ENCODE measurements at regions not wholly inside any gene's neighbourhood (a gene's known extent, or its start where the extent isn't known, plus 50 kb on each side); places are given as distances from the start of the nearest gene placed in this dataset.

- DNase-seq (ENCODE audit: insufficient read length, low spot score, missing footprints): no peak
- no peaks in the 10 kb centered on the region for H3K79me2 ChIP-seq (ENCODE audit: insufficient read depth, low read length)
- H2AFZ ChIP-seq (ENCODE audit: low read length): no peak overlapping the region
- H3K36me3 ChIP-seq (ENCODE audit: insufficient read depth, low read length): no peaks in the 10 kb centered on the region
- no peak overlapping the region for H3K27ac ChIP-seq (ENCODE audit: low read depth, low read length)
- H3K9me3 ChIP-seq (ENCODE audit: low read depth, low read length): no peaks in the 10 kb centered on the region
- H4K20me1 ChIP-seq (ENCODE audit: insufficient read depth, low read length): no peaks in the 10 kb centered on the region
- peaks cover 14% of the 10 kb centered on the region for H3K27me3 ChIP-seq (ENCODE audit: insufficient read depth, low read length)
- no peaks in the 10 kb centered on the region for H3K4me1 ChIP-seq (ENCODE audit: insufficient read depth, low read length)
- H3K4me3 ChIP-seq (ENCODE audit: insufficient read depth, low read length): no peak overlapping the region
- H3K4me2 ChIP-seq (ENCODE audit: insufficient read depth, low read length): no peak overlapping the region
- TF ChIP-seq CTCF (IDR thresholded peaks at IDR 0.05; ENCODE audit: extremely low read depth, low read depth, low read length): no peak
Measured at GRCh38 chr12:3357950-3358525, 133.0 kb upstream of the PRMT8 start.

GRCh38 chr12:3359478-3359877 is 131.5 kb upstream of the PRMT8 start:
- no peak for DNase-seq (ENCODE audit: insufficient read length, low spot score, missing footprints)

GRCh38 chr12:3361146-3361545 is 129.9 kb upstream of the PRMT8 start:
- no peaks in the 10 kb centered on the region for H3K36me3 ChIP-seq (ENCODE audit: insufficient read depth, low read length)
- H3K4me1 ChIP-seq (ENCODE audit: insufficient read depth, low read length): no peaks in the 10 kb centered on the region
- no peak overlapping the region for H3K27ac ChIP-seq (ENCODE audit: low read depth, low read length)
- H4K20me1 ChIP-seq (ENCODE audit: insufficient read depth, low read length): no peaks in the 10 kb centered on the region
- H3K27me3 ChIP-seq (ENCODE audit: insufficient read depth, low read length): peaks cover 26% of the 10 kb centered on the region
- no peaks in the 10 kb centered on the region for H3K9me3 ChIP-seq (ENCODE audit: low read depth, low read length)
- no peak overlapping the region for H3K4me3 ChIP-seq (ENCODE audit: insufficient read depth, low read length)
- no peaks in the 10 kb centered on the region for H3K79me2 ChIP-seq (ENCODE audit: insufficient read depth, low read length)
- TF ChIP-seq CTCF (IDR thresholded peaks at IDR 0.05; ENCODE audit: extremely low read depth, low read depth, low read length): no peak
- no peak for DNase-seq (ENCODE audit: insufficient read length, low spot score, missing footprints)
- H3K4me2 ChIP-seq (ENCODE audit: insufficient read depth, low read length): no peak overlapping the region
- H2AFZ ChIP-seq (ENCODE audit: low read length): no peak overlapping the region

More at GRCh38 chr12:3359478-3359877, 131.5 kb upstream of the PRMT8 start:
- no peaks in the 10 kb centered on the region for H3K36me3 ChIP-seq (ENCODE audit: insufficient read depth, low read length)
- H3K4me3 ChIP-seq (ENCODE audit: insufficient read depth, low read length): no peak overlapping the region
- no peaks in the 10 kb centered on the region for H3K4me1 ChIP-seq (ENCODE audit: insufficient read depth, low read length)
- H4K20me1 ChIP-seq (ENCODE audit: insufficient read depth, low read length): no peaks in the 10 kb centered on the region
- no peak overlapping the region for H3K27ac ChIP-seq (ENCODE audit: low read depth, low read length)
- H3K4me2 ChIP-seq (ENCODE audit: insufficient read depth, low read length): no peak overlapping the region
- no peak overlapping the region for H2AFZ ChIP-seq (ENCODE audit: low read length)
- H3K9me3 ChIP-seq (ENCODE audit: low read depth, low read length): no peaks in the 10 kb centered on the region
- H3K27me3 ChIP-seq (ENCODE audit: insufficient read depth, low read length): peaks cover 22% of the 10 kb centered on the region
- no peak for TF ChIP-seq CTCF (IDR thresholded peaks at IDR 0.05; ENCODE audit: extremely low read depth, low read depth, low read length)
- H3K79me2 ChIP-seq (ENCODE audit: insufficient read depth, low read length): no peaks in the 10 kb centered on the region

DNA sequence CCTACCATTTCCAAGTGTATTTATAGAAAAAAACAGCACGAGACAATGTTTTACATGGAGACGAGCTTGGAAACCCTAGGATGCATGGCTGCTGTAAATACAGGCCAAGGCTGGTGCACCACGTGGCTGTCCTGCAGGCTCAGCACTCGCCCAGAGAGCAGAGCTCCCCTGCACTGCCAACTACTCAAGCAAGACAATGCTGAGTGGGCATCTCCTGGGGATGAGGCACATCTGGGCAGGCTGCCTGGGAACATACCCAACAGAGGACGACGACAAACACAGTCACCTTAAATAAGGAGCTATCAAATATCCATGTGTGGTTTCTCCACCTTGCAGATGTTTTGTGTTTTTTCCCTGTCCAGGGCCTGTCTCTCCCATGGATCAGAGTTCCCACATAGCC is 128.3 kb upstream of the PRMT8 start:
- peaks cover 34% of the 10 kb centered on the region for H3K27me3 ChIP-seq (ENCODE audit: insufficient read depth, low read length)
- no peak for TF ChIP-seq CTCF (IDR thresholded peaks at IDR 0.05; ENCODE audit: extremely low read depth, low read depth, low read length)
- no peaks in the 10 kb centered on the region for H3K4me1 ChIP-seq (ENCODE audit: insufficient read depth, low read length)
- no peak overlapping the region for H3K27ac ChIP-seq (ENCODE audit: low read depth, low read length)
- H4K20me1 ChIP-seq (ENCODE audit: insufficient read depth, low read length): no peaks in the 10 kb centered on the region
- no peak overlapping the region for H3K4me3 ChIP-seq (ENCODE audit: insufficient read depth, low read length)
- no peaks in the 10 kb centered on the region for H3K9me3 ChIP-seq (ENCODE audit: low read depth, low read length)
- H3K36me3 ChIP-seq (ENCODE audit: insufficient read depth, low read length): no peaks in the 10 kb centered on the region
- no peak overlapping the region for H2AFZ ChIP-seq (ENCODE audit: low read length)
- H3K79me2 ChIP-seq (ENCODE audit: insufficient read depth, low read length): no peaks in the 10 kb centered on the region
- DNase-seq (ENCODE audit: insufficient read length, low spot score, missing footprints): no peak
- H3K4me2 ChIP-seq (ENCODE audit: insufficient read depth, low read length): no peak overlapping the region

Data from osteoblast (primary cell).